GM23338 (cell line): ENCODE measurements at regions not wholly inside any gene's neighbourhood (a gene's known extent, or its start where the extent isn't known, plus 50 kb on each side); places are given as distances from the start of the nearest gene placed in this dataset.

Source experiments
- ATAC-seq: fragments of 200-7000 bp; cut with Tn5 transposase; 3 replicates; pipeline ENCODE4 v1.9.1; 2020
- DNase-seq: peaks from one replicate; pipeline ENCODE4 v3.0.0-alpha.2; 2015; ENCODE audit warnings: low spot score
- H2AFZ ChIP-seq: fragments of 200-600 bp; sonication (generic); 2 replicates; pipeline ENCODE4 v1.8.0; 2016; ENCODE audit warnings: antibody characterized with exemption, mild to moderate bottlenecking, moderate library complexity
- H3F3A ChIP-seq: fragments of 200-600 bp; sonication (generic); replicated peaks from 2 replicates; pipeline ENCODE4 v1.8.0; 2017; ENCODE audit warnings: antibody characterized with exemption, mixed run types, low read depth
- H3K27ac ChIP-seq: fragments of 200-600 bp; sonication (generic); 2 replicates; pipeline ENCODE4 v1.6.1; 2016; ENCODE audit warnings: low read depth
- H3K27me3 ChIP-seq: fragments of 200-600 bp; sonication (generic); 2 replicates; pipeline ENCODE4 v1.8.0; 2016; ENCODE audit warnings: mild to moderate bottlenecking, mixed run types, moderate library complexity; ENCODE audit not compliant: insufficient read depth
- H3K36me3 ChIP-seq: fragments of 200-600 bp; sonication (generic); 2 replicates; pipeline ENCODE4 v1.8.0; 2016; ENCODE audit warnings: mild to moderate bottlenecking; ENCODE audit not compliant: insufficient read depth
- H3K4me1 ChIP-seq: fragments of 200-600 bp; sonication (generic); 2 replicates; pipeline ENCODE4 v1.8.0; 2016; ENCODE audit warnings: mild to moderate bottlenecking, moderate library complexity; ENCODE audit not compliant: insufficient read depth
- H3K4me2 ChIP-seq: fragments of 200-600 bp; sonication (generic); 2 replicates; pipeline ENCODE4 v1.7.1; 2017; ENCODE audit warnings: mixed run types
- H3K4me3 ChIP-seq: fragments of 200-600 bp; sonication (generic); 2 replicates; pipeline ENCODE4 v1.6.1; 2016; ENCODE audit warnings: mixed run types
- H3K79me2 ChIP-seq: fragments of 200-600 bp; sonication (generic); replicated peaks from 2 replicates; pipeline ENCODE4 v1.8.0; 2017; ENCODE audit warnings: mild to moderate bottlenecking; ENCODE audit not compliant: insufficient read depth
- H3K9me2 ChIP-seq: fragments of 200-600 bp; sonication (generic); 2 replicates; pipeline ENCODE4 v1.8.0; 2017; ENCODE audit not compliant: insufficient read depth
- H4K20me1 ChIP-seq: fragments of 200-600 bp; sonication (generic); replicated peaks from 2 replicates; pipeline ENCODE4 v1.8.0; 2017; ENCODE audit warnings: mild to moderate bottlenecking; ENCODE audit not compliant: insufficient read depth
- H3K27ac Mint-ChIP-seq: 2 replicates; pipeline ENCODE4 v1.8.0; 2020; ENCODE audit warnings: inconsistent platforms, mild to moderate bottlenecking, moderate library complexity, mixed read lengths
- H3K27me3 Mint-ChIP-seq: 3 replicates; pipeline ENCODE4 v1.8.0; 2022; ENCODE audit warnings: low read depth, mild to moderate bottlenecking, moderate library complexity, mixed read lengths, inconsistent platforms; ENCODE audit not compliant: insufficient read depth, poor library complexity
- H3K36me3 Mint-ChIP-seq: 3 replicates; pipeline ENCODE4 v1.8.0; 2021; ENCODE audit warnings: low read depth, mild to moderate bottlenecking, inconsistent platforms, moderate library complexity, mixed read lengths
- H3K4me1 Mint-ChIP-seq: 3 replicates; pipeline ENCODE4 v1.8.0; 2020; ENCODE audit warnings: mild to moderate bottlenecking, inconsistent platforms, mixed read lengths
- H3K4me3 Mint-ChIP-seq: 3 replicates; pipeline ENCODE4 v1.8.0; 2021; ENCODE audit warnings: moderate library complexity, mild to moderate bottlenecking, inconsistent platforms, mixed read lengths
- H3K9me3 Mint-ChIP-seq: 3 replicates; pipeline ENCODE4 v1.8.0; 2020; ENCODE audit warnings: moderate library complexity, mild to moderate bottlenecking, inconsistent platforms, mixed read lengths
- CREB1 ChIP-seq: fragments of 250-450 bp; sonication (Bioruptor Pico); IDR thresholded peaks from 2 replicates; pipeline ENCODE4 v1.5.0; 2020; ENCODE audit warnings: low read depth, mild to moderate bottlenecking, moderate library complexity
- CTCF ChIP-seq, 2 experiments: fragments of 200-600 bp in 1 of 2; sonication (generic) in 1 of 2; conservative IDR thresholded peaks; 2 replicates each; pipeline versions ENCODE4 v1.5.1 to v1.6.1; 2016 to 2017; ENCODE audit warnings: antibody characterized with exemption in 2 of 2, low read depth in 2 of 2, mild to moderate bottlenecking in 2 of 2, moderate library complexity in 1 of 2
- ETS1 ChIP-seq: IDR thresholded peaks from 2 replicates; pipeline ENCODE4 v1.6.1; 2016; ENCODE audit warnings: antibody characterized with exemption
- EZH2 ChIP-seq: fragments of 200-600 bp; sonication (generic); IDR thresholded peaks from one replicate; pipeline ENCODE4 v1.8.0; 2017; ENCODE audit warnings: antibody characterized with exemption, mild to moderate bottlenecking, low read depth; ENCODE audit not compliant: unreplicated experiment
- EZH2phosphoT487 ChIP-seq: fragments of 200-600 bp; sonication (generic); IDR thresholded peaks from one replicate; pipeline ENCODE4 v1.8.1; 2018; ENCODE audit warnings: antibody characterized with exemption; ENCODE audit not compliant: unreplicated experiment
- JUNB ChIP-seq: IDR thresholded peaks from one replicate; pipeline ENCODE4 v1.6.1; 2016; ENCODE audit warnings: antibody characterized with exemption; ENCODE audit not compliant: unreplicated experiment
- NANOG ChIP-seq: IDR thresholded peaks from 2 replicates; pipeline ENCODE4 v1.6.1; 2016; ENCODE audit warnings: antibody characterized with exemption, borderline replicate concordance
- POLR2AphosphoS5 ChIP-seq: IDR thresholded peaks from 2 replicates; pipeline ENCODE4 v1.6.1; 2016; ENCODE audit warnings: antibody characterized with exemption, low read depth
- STAT1 ChIP-seq: IDR thresholded peaks from one replicate; pipeline ENCODE4 v1.6.1; 2016; ENCODE audit warnings: antibody characterized with exemption; ENCODE audit not compliant: unreplicated experiment
- ZNF114 ChIP-seq: fragments of 250-450 bp; sonication (Bioruptor Pico); IDR thresholded peaks from 2 replicates; pipeline ENCODE4 v1.5.0; 2020; ENCODE audit warnings: mild to moderate bottlenecking, moderate library complexity
- ZNF331 ChIP-seq: fragments of 250-450 bp; sonication (Bioruptor Pico); IDR thresholded peaks from 2 replicates; pipeline ENCODE4 v1.5.0; 2020; ENCODE audit warnings: low read depth, mild to moderate bottlenecking, moderate library complexity
- TF ChIP-seq, protein P1 (sequence below): IDR thresholded peaks from one replicate; pipeline ENCODE4 v1.6.1; 2018; ENCODE audit warnings: antibody characterized with exemption; ENCODE audit not compliant: unreplicated experiment
- TF ChIP-seq, protein P2 (sequence below): fragments of 250-450 bp; sonication (Bioruptor Pico); IDR thresholded peaks from 2 replicates; pipeline ENCODE4 v1.5.0; 2020; ENCODE audit warnings: mild to moderate bottlenecking, moderate library complexity

DNA sequence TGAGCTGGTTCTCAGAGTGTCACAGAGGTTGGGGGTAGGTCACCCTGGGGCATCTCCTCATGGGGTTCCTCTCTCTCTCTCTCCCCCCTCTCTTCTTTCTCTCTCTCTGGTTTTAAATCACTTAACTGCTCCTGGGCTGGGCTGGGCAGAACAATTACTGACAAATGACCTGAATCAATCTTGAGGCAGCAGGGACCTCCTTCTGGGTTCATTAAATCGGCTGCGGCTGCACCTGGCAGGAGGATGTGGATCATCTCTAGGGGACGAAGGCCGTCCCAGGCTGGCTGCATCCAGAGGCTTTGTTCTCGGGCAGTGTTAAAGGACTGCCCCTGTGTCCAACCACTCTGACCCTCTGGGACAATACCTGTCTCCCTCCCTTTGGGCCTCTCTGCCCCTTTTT is 143.1 kb downstream of the TLE3 start:
- 0 out of 2 replicates have a peak, but pooled peaks cover 2% of the 10 kb centered on the region for H3K9me2 ChIP-seq
- no peaks in the 10 kb centered on the region for H3K36me3 ChIP-seq
- Mint-ChIP-seq H3K27me3 (peaks cover 2% of the 10 kb centered on the region), H3K4me3 (no peak overlapping the region), H3K9me3 (no peaks in the 10 kb centered on the region; the same call in 2 of the 3 replicates), H3K36me3 (no peaks in the 10 kb centered on the region), H3K27ac (no peak overlapping the region), H3K4me1 (peaks cover 15% of the 10 kb centered on the region)
- H4K20me1 ChIP-seq = no peaks in the 10 kb centered on the region
- no peak overlapping the region for H2AFZ ChIP-seq
- H3K27me3 ChIP-seq = no peaks in the 10 kb centered on the region
- no peaks in the 10 kb centered on the region for H3K79me2 ChIP-seq
- DNase-seq = no peak
- no peak overlapping the region for H3K27ac ChIP-seq
- no peak overlapping the region for H3K4me2 ChIP-seq
- H3K4me1 ChIP-seq = no peaks in the 10 kb centered on the region
- H3F3A ChIP-seq = no peaks in the 10 kb centered on the region
- ATAC-seq = no peak
- no peak overlapping the region for H3K4me3 ChIP-seq
- TF ChIP-seq ZNF114 (no peak), EZH2phosphoT487 (no peak), ETS1 (no peak), ZNF331 (no peak), CREB1 (no peak), JUNB (no peak), STAT1 (no peak), POLR2AphosphoS5 (no peak), EZH2 (no peak), CTCF (conservative IDR thresholded peaks at IDR 0.05; ENCODE audit: low read depth in 2 of 2) (no peak), NANOG (no peak)
- TF ChIP-seq, protein P1, sequence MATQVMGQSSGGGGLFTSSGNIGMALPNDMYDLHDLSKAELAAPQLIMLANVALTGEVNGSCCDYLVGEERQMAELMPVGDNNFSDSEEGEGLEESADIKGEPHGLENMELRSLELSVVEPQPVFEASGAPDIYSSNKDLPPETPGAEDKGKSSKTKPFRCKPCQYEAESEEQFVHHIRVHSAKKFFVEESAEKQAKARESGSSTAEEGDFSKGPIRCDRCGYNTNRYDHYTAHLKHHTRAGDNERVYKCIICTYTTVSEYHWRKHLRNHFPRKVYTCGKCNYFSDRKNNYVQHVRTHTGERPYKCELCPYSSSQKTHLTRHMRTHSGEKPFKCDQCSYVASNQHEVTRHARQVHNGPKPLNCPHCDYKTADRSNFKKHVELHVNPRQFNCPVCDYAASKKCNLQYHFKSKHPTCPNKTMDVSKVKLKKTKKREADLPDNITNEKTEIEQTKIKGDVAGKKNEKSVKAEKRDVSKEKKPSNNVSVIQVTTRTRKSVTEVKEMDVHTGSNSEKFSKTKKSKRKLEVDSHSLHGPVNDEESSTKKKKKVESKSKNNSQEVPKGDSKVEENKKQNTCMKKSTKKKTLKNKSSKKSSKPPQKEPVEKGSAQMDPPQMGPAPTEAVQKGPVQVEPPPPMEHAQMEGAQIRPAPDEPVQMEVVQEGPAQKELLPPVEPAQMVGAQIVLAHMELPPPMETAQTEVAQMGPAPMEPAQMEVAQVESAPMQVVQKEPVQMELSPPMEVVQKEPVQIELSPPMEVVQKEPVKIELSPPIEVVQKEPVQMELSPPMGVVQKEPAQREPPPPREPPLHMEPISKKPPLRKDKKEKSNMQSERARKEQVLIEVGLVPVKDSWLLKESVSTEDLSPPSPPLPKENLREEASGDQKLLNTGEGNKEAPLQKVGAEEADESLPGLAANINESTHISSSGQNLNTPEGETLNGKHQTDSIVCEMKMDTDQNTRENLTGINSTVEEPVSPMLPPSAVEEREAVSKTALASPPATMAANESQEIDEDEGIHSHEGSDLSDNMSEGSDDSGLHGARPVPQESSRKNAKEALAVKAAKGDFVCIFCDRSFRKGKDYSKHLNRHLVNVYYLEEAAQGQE = no peak
- TF ChIP-seq, protein P2, sequence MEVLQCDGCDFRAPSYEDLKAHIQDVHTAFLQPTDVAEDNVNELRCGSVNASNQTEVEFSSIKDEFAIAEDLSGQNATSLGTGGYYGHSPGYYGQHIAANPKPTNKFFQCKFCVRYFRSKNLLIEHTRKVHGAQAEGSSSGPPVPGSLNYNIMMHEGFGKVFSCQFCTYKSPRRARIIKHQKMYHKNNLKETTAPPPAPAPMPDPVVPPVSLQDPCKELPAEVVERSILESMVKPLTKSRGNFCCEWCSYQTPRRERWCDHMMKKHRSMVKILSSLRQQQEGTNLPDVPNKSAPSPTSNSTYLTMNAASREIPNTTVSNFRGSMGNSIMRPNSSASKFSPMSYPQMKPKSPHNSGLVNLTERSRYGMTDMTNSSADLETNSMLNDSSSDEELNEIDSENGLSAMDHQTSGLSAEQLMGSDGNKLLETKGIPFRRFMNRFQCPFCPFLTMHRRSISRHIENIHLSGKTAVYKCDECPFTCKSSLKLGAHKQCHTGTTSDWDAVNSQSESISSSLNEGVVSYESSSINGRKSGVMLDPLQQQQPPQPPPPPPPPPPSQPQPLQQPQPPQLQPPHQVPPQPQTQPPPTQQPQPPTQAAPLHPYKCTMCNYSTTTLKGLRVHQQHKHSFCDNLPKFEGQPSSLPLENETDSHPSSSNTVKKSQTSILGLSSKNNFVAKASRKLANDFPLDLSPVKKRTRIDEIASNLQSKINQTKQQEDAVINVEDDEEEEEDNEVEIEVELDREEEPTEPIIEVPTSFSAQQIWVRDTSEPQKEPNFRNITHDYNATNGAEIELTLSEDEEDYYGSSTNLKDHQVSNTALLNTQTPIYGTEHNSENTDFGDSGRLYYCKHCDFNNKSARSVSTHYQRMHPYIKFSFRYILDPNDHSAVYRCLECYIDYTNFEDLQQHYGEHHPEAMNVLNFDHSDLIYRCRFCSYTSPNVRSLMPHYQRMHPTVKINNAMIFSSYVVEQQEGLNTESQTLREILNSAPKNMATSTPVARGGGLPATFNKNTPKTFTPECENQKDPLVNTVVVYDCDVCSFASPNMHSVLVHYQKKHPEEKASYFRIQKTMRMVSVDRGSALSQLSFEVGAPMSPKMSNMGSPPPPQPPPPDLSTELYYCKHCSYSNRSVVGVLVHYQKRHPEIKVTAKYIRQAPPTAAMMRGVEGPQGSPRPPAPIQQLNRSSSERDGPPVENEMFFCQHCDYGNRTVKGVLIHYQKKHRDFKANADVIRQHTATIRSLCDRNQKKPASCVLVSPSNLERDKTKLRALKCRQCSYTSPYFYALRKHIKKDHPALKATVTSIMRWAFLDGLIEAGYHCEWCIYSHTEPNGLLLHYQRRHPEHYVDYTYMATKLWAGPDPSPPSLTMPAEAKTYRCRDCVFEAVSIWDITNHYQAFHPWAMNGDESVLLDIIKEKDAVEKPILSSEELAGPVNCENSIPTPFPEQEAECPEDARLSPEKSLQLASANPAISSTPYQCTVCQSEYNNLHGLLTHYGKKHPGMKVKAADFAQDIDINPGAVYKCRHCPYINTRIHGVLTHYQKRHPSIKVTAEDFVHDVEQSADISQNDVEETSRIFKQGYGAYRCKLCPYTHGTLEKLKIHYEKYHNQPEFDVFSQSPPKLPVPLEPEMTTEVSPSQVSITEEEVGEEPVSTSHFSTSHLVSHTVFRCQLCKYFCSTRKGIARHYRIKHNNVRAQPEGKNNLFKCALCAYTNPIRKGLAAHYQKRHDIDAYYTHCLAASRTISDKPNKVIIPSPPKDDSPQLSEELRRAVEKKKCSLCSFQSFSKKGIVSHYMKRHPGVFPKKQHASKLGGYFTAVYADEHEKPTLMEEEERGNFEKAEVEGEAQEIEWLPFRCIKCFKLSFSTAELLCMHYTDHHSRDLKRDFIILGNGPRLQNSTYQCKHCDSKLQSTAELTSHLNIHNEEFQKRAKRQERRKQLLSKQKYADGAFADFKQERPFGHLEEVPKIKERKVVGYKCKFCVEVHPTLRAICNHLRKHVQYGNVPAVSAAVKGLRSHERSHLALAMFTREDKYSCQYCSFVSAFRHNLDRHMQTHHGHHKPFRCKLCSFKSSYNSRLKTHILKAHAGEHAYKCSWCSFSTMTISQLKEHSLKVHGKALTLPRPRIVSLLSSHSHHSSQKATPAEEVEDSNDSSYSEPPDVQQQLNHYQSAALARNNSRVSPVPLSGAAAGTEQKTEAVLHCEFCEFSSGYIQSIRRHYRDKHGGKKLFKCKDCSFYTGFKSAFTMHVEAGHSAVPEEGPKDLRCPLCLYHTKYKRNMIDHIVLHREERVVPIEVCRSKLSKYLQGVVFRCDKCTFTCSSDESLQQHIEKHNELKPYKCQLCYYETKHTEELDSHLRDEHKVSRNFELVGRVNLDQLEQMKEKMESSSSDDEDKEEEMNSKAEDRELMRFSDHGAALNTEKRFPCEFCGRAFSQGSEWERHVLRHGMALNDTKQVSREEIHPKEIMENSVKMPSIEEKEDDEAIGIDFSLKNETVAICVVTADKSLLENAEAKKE (CRISPR knock-in tag) = no peak
